Effector memory CD4-positive, alpha-beta T cell (primary cell): ENCODE measurements at regions not wholly inside any gene's neighbourhood (a gene's known extent, or its start where the extent isn't known, plus 50 kb on each side); places are given as distances from the start of the nearest gene placed in this dataset.

Experiments used
- DNase-seq, 3 donors: peaks; one replicate each; pipeline ENCODE4 v3.0.0-alpha.2; 2020
- H3K27ac ChIP-seq: 2 replicates; pipeline ENCODE4 v1.7.0; 2013; ENCODE audit warnings: mild to moderate bottlenecking, low read length, moderate library complexity; ENCODE audit not compliant: insufficient read depth, poor library complexity, severe bottlenecking
- H3K27me3 ChIP-seq: replicated peaks from 2 replicates; pipeline ENCODE4 v1.7.0; 2013; ENCODE audit warnings: mild to moderate bottlenecking, low read length; ENCODE audit not compliant: insufficient read depth, control insufficient read depth, poor library complexity, severe bottlenecking
- H3K36me3 ChIP-seq: 2 replicates; pipeline ENCODE4 v1.7.0; 2013; ENCODE audit warnings: mild to moderate bottlenecking, low read length, moderate library complexity; ENCODE audit not compliant: control insufficient read depth, insufficient read depth
- H3K4me1 ChIP-seq: 2 replicates; pipeline ENCODE4 v1.7.0; 2013; ENCODE audit warnings: low read length, mild to moderate bottlenecking; ENCODE audit not compliant: control insufficient read depth, insufficient read depth, poor library complexity, severe bottlenecking
- H3K4me3 ChIP-seq: 2 replicates; pipeline ENCODE4 v1.7.0; 2013; ENCODE audit warnings: low read length, low read depth, mild to moderate bottlenecking; ENCODE audit not compliant: insufficient read depth, poor library complexity, severe bottlenecking
- H3K9me3 ChIP-seq: 2 replicates; pipeline ENCODE4 v1.7.0; 2013; ENCODE audit warnings: mild to moderate bottlenecking, low read length, moderate library complexity; ENCODE audit not compliant: control insufficient read depth

DNA sequence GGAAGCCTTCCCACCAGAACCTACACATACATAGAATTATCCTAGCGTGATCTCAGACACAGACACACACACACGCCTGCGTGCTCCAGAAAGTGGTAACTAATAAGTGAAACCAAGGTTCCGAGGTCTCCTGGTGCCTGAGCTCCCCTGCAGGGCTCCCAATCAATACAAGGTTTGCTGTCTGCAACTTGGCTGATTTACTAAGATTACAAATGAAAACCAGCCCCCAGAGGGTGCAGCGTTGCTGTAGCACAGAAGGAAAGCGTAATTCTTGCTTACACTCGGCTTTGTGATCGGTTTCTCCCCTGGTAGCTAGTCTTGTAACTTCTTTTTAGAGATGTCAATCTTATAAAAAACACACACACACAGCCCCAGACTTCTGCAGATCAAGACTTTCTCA lies 334.1 kb upstream of the XYLT1 start:
- Histone ChIP-seq H3K27ac (no peak overlapping the region), H3K4me3 (no peak overlapping the region), H3K27me3 (no peaks in the 10 kb centered on the region), H3K36me3 (no peaks in the 10 kb centered on the region), H3K9me3 (no peaks in the 10 kb centered on the region), H3K4me1 (no peaks in the 10 kb centered on the region)
- no peak for DNase-seq

DNA sequence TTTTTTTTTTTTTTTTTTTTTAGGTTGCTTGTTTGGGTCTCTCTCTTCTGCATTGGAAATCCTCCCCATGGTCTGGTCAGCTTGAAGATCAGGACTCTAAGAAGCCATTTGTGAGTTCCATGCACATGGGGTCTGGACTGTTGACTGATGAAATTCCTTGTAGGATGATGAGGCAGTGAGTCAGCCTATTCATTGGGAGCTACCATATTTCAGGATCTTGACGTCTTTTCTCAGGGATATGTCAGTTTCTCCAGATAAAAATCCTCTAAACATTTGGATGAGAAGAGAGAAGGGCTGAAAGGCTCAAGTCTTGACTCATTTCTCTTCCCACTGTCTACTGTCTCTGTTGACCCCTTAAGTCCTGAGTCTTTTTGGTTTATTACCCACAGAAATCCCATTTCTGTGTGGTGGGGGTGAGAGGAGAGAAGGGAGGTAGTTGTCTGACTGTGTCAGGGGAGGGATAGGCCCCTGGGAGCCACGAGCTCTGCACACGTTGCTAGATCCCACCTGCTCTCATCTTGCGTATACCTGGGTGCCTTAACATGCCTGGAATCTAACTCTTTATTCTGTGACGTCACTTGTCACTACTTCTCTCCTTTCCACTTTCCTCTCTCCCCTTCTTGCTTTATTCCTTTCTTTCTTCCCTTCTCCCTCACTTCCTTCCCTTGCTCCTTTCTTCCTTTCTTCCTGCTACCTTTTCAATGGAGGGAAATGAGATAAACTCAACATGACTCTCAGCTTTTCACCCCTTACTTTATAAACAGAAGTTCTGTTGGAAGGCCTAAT lies 333.1 kb upstream of the XYLT1 start:
- H3K9me3 ChIP-seq, result no peaks in the 10 kb centered on the region
- no peak overlapping the region for H3K4me3 ChIP-seq
- no peaks in the 10 kb centered on the region for H3K27me3 ChIP-seq
- H3K36me3 ChIP-seq, result no peaks in the 10 kb centered on the region
- no peaks in the 10 kb centered on the region for H3K4me1 ChIP-seq
- H3K27ac ChIP-seq, result no peak overlapping the region
- DNase-seq, result no peak

- Histone ChIP-seq H3K4me1 (no peaks in the 10 kb centered on the region), H3K27me3 (no peaks in the 10 kb centered on the region), H3K36me3 (no peaks in the 10 kb centered on the region), H3K4me3 (no peak overlapping the region), H3K9me3 (no peaks in the 10 kb centered on the region), H3K27ac (no peak overlapping the region)
- DNase-seq, result no peak
Observed at GRCh38 chr16:17802571-17802970, 331.8 kb upstream of the XYLT1 start.

DNA sequence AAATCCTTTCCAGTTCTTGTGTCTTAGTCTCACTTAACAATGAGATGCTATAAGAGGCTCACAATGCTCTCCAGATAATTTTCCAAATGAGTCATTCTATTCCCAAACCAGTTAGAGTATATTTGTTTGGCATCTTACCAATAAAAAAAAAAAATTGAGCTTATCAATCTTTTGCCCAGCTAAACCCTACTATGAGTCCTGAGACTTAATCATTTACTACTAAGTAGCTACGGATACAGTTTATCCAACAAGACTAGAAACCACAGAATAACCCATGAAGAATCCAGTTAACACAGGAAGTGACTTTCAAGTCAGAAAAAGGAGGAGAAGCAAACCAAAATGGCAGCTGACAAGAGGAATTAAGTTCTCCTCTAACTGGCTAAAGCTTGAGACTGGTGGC lies 330.3 kb upstream of the XYLT1 start:
- Histone ChIP-seq H3K27ac (no peak overlapping the region), H3K9me3 (no peaks in the 10 kb centered on the region), H3K4me1 (no peaks in the 10 kb centered on the region), H3K36me3 (no peaks in the 10 kb centered on the region), H3K27me3 (no peaks in the 10 kb centered on the region), H3K4me3 (no peak overlapping the region)
- no peak for DNase-seq

- Histone ChIP-seq H3K27ac (no peak overlapping the region), H3K4me1 (no peaks in the 10 kb centered on the region), H3K27me3 (no peaks in the 10 kb centered on the region), H3K36me3 (no peaks in the 10 kb centered on the region), H3K9me3 (no peaks in the 10 kb centered on the region), H3K4me3 (no peak overlapping the region)
- DNase-seq, result no peak
Observed at GRCh38 chr16:17798716-17799115, 328.0 kb upstream of the XYLT1 start.

GRCh38 chr16:17793354-17793753 lies 322.6 kb upstream of the XYLT1 start:
- Histone ChIP-seq H3K4me3 (no peak overlapping the region), H3K27ac (no peak overlapping the region), H3K27me3 (no peaks in the 10 kb centered on the region), H3K36me3 (no peaks in the 10 kb centered on the region), H3K9me3 (no peaks in the 10 kb centered on the region), H3K4me1 (no peaks in the 10 kb centered on the region)
- no peak for DNase-seq

- DNase-seq, result no peak
- Histone ChIP-seq H3K27ac (no peak overlapping the region), H3K36me3 (no peaks in the 10 kb centered on the region), H3K9me3 (no peaks in the 10 kb centered on the region), H3K27me3 (no peaks in the 10 kb centered on the region), H3K4me3 (no peak overlapping the region), H3K4me1 (no peaks in the 10 kb centered on the region)
Observed at GRCh38 chr16:17784073-17784472, 313.3 kb upstream of the XYLT1 start.

- no peaks in the 10 kb centered on the region for H3K9me3 ChIP-seq
- DNase-seq, result no peak
- H3K27ac ChIP-seq, result no peak overlapping the region
- H3K4me3 ChIP-seq, result no peak overlapping the region
- H3K4me1 ChIP-seq, result no peaks in the 10 kb centered on the region
- H3K36me3 ChIP-seq, result no peaks in the 10 kb centered on the region
- H3K27me3 ChIP-seq, result no peaks in the 10 kb centered on the region
Observed at GRCh38 chr16:17780181-17780580, 309.4 kb upstream of the XYLT1 start.

DNA sequence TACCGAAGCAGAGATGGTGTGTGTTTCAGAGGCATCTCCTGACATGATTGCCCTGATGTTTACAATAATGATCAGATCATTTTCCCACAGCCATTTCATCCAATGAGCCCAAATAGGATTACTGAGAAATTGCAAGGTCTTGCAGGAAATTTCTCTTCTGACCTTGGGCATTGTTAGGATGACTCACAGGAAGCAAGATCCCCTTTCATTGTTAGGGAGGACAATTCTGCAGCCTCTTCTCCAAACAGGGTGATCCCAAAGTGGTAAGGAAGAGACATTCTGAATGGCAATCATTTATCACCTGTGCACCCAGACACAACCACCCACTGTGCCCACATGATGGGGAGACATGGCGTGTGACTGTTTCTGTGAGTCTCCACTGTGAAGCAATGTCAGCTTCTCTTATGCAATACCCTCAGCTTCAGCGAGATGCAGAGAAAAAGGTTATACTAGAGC lies 306.7 kb upstream of the XYLT1 start:
- H3K9me3 ChIP-seq, result no peaks in the 10 kb centered on the region
- H3K4me1 ChIP-seq, result no peaks in the 10 kb centered on the region
- no peaks in the 10 kb centered on the region for H3K27me3 ChIP-seq
- no peak for DNase-seq
- no peaks in the 10 kb centered on the region for H3K36me3 ChIP-seq
- no peak overlapping the region for H3K27ac ChIP-seq
- H3K4me3 ChIP-seq, result no peak overlapping the region

- no peak overlapping the region for H3K27ac ChIP-seq
- no peak for DNase-seq
Observed at GRCh38 chr16:17776888-17777287, 306.1 kb upstream of the XYLT1 start.

More at GRCh38 chr16:17776888-17777287, 306.1 kb upstream of the XYLT1 start:
- no peaks in the 10 kb centered on the region for H3K36me3 ChIP-seq
- H3K9me3 ChIP-seq, result no peaks in the 10 kb centered on the region
- no peaks in the 10 kb centered on the region for H3K4me1 ChIP-seq
- H3K27me3 ChIP-seq, result no peaks in the 10 kb centered on the region
- no peak overlapping the region for H3K4me3 ChIP-seq
